NCI-H1694 treated with DMSO at 0.1 percent for 48 hours (cell line): ENCODE measurements at regions not wholly inside any gene's neighbourhood (a gene's known extent, or its start where the extent isn't known, plus 50 kb on each side); places are given as distances from the start of the nearest gene placed in this dataset.
"Not testable (repeated sequence)": the region's sequence is repeated elsewhere in the genome, so short reads cannot be mapped to it uniquely, and the experiment has no call there.

Source experiments
- DNase-seq: peaks from one replicate; lab custom pipeline; 2025; lab: John Stamatoyannopoulos, UW

GRCh38 chr7:153638821-153639435 is 413.3 kb upstream of the DPP6 start:
- DNase-seq = no peak

- DNase-seq = no peak
Observed at GRCh38 chr7:153640586-153640985, 411.6 kb upstream of the DPP6 start.

- no peak for DNase-seq
Observed at GRCh38 chr7:153641199-153641598, 411.0 kb upstream of the DPP6 start.

- no peak for DNase-seq
Observed at GRCh38 chr7:153642989-153643388, 409.2 kb upstream of the DPP6 start.

GRCh38 chr7:153657182-153657800 is 394.9 kb upstream of the DPP6 start:
- DNase-seq = no peak

- DNase-seq = no peak
Observed at GRCh38 chr7:153675131-153675530, 377.1 kb upstream of the DPP6 start.

- DNase-seq = no peak
Observed at GRCh38 chr7:153682628-153683027, 369.6 kb upstream of the DPP6 start.

- no peak for DNase-seq
Observed at GRCh38 chr7:153696242-153696641, 356.0 kb upstream of the DPP6 start.

GRCh38 chr7:153698046-153698445 is 354.2 kb upstream of the DPP6 start:
- no peak for DNase-seq

GRCh38 chr7:153701678-153702077 is 350.5 kb upstream of the DPP6 start:
- DNase-seq = no peak

GRCh38 chr7:153723892-153724291 is 328.3 kb upstream of the DPP6 start:
- DNase-seq = not testable (repeated sequence)

- DNase-seq = not testable (repeated sequence)
Observed at GRCh38 chr7:153731504-153731903, 320.7 kb upstream of the DPP6 start.

GRCh38 chr7:153743434-153743833 is 308.8 kb upstream of the DPP6 start:
- not testable (repeated sequence) for DNase-seq

GRCh38 chr7:153747969-153748368 is 304.2 kb upstream of the DPP6 start:
- not testable (repeated sequence) for DNase-seq

- not testable (repeated sequence) for DNase-seq
Observed at GRCh38 chr7:153748885-153749284, 303.3 kb upstream of the DPP6 start.

- DNase-seq = not testable (repeated sequence)
Observed at GRCh38 chr7:153765869-153766268, 286.3 kb upstream of the DPP6 start.

- DNase-seq = not testable (repeated sequence)
Observed at GRCh38 chr7:153766926-153767325, 285.3 kb upstream of the DPP6 start.

GRCh38 chr7:153772966-153773365 is 279.2 kb upstream of the DPP6 start:
- no peak for DNase-seq

GRCh38 chr7:153776940-153777339 is 275.3 kb upstream of the DPP6 start:
- DNase-seq = not testable (repeated sequence)

GRCh38 chr7:153797363-153797762 is 254.8 kb upstream of the DPP6 start:
- not testable (repeated sequence) for DNase-seq

GRCh38 chr7:153808117-153808516 is 244.1 kb upstream of the DPP6 start:
- no peak for DNase-seq

GRCh38 chr7:153829525-153829924 is 222.7 kb upstream of the DPP6 start:
- no peak for DNase-seq

- DNase-seq = no peak
Observed at GRCh38 chr7:153832160-153832559, 220.0 kb upstream of the DPP6 start.

- DNase-seq = no peak
Observed at GRCh38 chr7:153835103-153835502, 217.1 kb upstream of the DPP6 start.
